HG03439 (cell line): ENCODE measurements at regions not wholly inside any gene's neighbourhood (a gene's known extent, or its start where the extent isn't known, plus 50 kb on each side); places are given as distances from the start of the nearest gene placed in this dataset.

Source experiments
- ATAC-seq: cut with Tn5 transposase; IDR thresholded peaks from one replicate; pipeline ENCODE4 v1.9.1; 2021; ENCODE audit warnings: mild to moderate bottlenecking, moderate library complexity; ENCODE audit not compliant: unreplicated experiment

- no peak for ATAC-seq
Measured at GRCh38 chr12:23060161-23060560, 435.2 kb downstream of the ETNK1 start.

- no peak for ATAC-seq
Measured at GRCh38 chr12:23063206-23063605, 438.2 kb downstream of the ETNK1 start.

GRCh38 chr12:23066095-23066494, 441.1 kb downstream of the ETNK1 start:
- ATAC-seq = no peak

DNA sequence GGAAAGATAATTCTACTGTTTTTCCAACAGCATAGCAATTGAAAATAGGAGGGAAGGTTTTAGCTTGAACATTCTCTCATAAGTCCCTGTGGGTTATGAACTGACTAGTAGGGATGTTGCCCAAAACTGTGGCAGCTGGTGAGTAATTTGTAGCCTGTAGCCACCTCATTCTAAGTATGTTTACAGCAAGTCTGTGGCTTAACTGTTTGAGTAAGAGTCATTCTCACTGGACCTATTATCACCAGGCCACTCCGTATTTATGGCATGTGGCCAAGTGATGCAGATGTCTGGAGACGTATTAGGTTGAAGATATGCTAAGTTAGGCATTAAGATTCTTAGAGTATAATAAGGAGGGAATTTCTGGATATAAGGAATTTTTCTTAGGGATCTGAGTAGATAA, 458.3 kb downstream of the ETNK1 start:
- ATAC-seq = peak; percentile 95

- no peak for ATAC-seq
Measured at GRCh38 chr12:23084236-23084995, 459.4 kb downstream of the ETNK1 start.

- no peak for ATAC-seq
Measured at GRCh38 chr12:23088594-23088993, 463.6 kb downstream of the ETNK1 start.

DNA sequence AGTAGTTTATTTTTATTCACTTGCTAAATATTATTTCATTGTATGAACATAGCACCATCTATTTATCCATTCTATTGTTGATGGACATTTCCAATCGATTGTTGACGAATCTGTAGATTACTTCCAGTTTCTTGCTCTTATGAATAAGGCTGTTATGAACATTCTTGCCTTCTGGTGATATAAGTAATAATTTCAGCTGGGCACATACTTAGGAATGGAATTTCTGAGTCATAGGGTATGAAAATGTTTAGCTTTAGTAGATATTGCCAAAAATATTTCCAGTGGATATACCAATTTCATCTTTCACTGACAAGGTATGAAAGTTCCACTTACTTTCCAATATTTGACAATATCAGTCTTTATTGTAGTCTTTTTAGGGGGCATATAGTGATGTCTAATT, 468.5 kb downstream of the ETNK1 start:
- ATAC-seq = no peak

DNA sequence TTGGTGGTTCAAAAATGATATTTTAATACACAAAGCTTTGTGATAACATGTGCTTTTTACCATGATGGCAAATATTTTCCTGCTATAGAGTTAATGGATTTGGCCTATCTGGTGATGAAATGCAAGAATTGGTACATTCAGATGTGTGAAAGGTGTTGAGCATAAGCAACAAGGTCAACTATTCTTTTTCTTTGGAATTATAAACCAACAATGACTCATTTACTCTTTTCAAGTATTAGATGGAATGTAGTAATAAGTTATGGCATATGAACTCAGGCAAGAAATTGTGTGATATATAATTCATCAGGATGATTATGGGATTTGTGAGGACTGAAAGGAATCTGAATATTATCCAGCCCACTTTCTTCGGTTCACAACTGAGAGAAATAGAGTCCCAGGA, 471.4 kb downstream of the ETNK1 start:
- no peak for ATAC-seq

- no peak for ATAC-seq
Measured at GRCh38 chr12:23098110-23098509, 473.1 kb downstream of the ETNK1 start.

DNA sequence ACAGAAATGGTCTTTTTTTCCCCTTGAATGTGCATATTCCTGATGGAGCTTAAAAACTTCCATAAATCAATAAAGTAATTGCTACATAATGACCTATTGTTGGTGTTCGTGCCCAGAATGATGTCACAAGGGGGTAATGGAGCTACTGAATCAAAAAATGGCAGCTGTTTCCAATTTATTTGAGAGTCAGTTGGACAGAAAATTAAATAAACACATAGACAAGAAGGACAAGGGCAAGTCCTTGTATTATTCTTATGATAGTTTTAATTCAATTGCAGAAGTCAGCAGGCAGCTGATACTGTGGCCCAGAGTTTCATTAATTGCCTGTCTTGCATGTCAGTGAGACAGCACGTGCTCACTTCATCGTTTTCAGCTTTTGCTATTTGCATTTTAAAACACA, 473.5 kb downstream of the ETNK1 start:
- no peak for ATAC-seq

GRCh38 chr12:23099104-23099503, 474.1 kb downstream of the ETNK1 start:
- ATAC-seq = no peak

GRCh38 chr12:23099604-23100003, 474.6 kb downstream of the ETNK1 start:
- no peak for ATAC-seq

GRCh38 chr12:23108957-23109356, 484.0 kb downstream of the ETNK1 start:
- no peak for ATAC-seq

DNA sequence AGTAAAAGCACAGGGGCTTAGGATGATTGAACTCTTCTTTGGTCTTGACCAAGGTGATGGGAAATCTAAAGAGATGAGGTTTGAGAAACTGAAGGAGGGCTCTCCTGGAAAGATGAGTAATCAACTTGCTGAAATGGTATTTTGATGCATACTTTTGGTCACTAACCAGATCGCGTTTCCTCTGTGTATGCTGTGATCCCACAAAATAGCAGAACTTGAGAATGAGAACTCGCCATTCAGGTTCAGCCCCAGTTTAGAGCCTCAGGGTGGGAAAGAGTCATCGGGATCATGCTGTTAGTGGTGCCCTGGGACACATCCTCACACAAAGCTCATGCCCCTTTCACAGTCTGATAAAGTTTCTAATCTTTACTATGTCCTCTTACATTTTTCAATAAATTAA, 488.8 kb downstream of the ETNK1 start:
- no peak for ATAC-seq

GRCh38 chr12:23115984-23116383, 491.0 kb downstream of the ETNK1 start:
- ATAC-seq = no peak

- no peak for ATAC-seq
Measured at GRCh38 chr12:23126794-23127193, 501.8 kb downstream of the ETNK1 start.

DNA sequence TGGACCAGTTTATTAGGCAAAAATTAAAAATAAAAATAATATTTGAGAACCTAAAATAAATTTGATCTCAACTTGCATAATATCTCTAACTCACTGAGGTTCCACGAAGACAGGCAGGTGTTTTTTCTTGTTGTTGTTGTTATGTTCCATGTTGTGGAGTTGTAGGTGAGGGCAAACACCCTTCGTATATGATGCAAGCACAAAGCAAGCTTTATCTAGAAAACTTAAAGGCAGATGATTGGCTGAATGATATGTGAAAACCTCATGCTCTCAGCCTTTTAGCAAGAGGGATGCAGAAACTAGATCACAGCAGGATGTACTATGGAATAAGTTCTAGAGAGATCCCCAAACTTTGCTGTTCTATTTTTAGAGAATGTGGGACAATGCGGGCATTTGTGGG, 502.7 kb downstream of the ETNK1 start:
- ATAC-seq = no peak

DNA sequence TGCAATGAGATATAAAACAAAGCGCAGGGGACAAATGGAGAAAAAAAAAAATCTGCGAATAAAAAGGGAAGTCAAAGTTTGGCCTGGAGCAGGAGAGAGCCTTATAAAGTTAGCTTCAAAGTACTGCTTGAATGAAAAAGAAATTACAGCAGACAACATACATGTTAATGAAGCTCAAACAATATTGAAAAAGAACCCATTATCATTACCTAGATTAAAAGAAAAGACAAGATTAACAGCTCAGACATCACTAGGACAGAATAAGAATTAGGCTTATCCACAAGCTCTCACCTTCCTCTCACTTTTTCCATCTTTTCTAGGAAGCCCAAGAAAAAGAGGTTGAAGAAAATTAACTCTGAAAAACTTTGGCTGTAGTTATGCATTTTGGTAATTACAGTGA, 503.5 kb downstream of the ETNK1 start:
- ATAC-seq = no peak

DNA sequence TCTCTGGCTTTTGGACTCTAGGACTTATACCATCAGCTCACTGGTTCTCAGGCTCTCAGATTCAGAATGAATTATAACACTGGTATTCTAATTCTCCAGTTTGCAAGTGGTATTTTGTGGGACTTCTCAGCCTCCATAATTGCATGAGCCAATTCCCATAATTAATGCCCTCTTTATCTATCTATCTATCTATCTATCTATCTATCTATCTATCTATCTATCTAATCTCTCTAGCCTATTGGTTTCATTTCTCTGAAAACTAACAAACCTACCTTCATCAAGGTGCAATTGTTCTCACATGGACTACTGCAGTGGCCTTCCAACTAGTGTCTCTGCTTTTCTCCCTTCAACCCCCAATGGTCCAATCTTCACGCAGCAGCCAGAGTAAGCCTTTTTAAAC, 507.4 kb downstream of the ETNK1 start:
- no peak for ATAC-seq

GRCh38 chr12:23133471-23133870, 508.5 kb downstream of the ETNK1 start:
- no peak for ATAC-seq

DNA sequence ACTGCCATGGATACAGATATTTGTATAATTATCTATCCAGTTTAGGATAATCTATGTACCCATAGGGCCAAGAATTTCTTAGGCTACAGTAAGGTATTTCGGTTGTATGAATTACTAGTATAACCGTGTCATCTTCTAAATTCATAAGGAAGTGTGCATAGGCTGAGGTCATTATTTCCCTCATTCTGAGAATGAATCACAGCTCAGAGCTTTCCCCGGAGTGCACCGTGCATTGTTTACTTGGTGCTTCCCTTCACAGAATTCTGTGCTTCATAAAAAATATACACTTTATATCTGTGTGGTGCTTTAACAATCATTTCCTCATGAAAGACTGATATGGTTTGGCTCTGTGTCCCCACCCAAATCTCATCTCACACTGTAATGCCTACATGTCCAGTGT, 514.1 kb downstream of the ETNK1 start:
- ATAC-seq = no peak

DNA sequence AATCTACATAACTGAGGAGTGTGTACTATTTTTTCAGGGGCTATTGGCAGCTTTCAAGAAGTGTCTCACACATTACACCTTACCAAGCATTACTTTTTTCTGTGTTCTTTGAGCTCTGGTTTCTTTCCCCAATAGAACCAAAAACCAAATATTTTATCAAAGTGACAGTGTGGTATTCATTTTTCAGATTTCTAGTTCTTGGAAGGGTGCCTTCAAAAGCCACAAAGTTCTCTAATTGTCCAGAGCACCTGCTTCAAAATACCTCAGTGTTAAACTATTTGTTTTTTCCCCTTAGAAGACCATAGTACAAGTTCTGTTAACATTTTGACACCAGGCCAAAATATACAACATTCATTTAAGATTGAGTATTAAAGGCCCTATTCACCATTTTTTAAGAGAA, 515.7 kb downstream of the ETNK1 start:
- no peak for ATAC-seq

- no peak for ATAC-seq
Measured at GRCh38 chr12:23141335-23141734, 516.4 kb downstream of the ETNK1 start.
